ENCODE measurements at regions not wholly inside any gene's neighbourhood (a gene's known extent, or its start where the extent isn't known, plus 50 kb on each side); places are given as distances from the start of the nearest gene placed in this dataset.

DNA sequence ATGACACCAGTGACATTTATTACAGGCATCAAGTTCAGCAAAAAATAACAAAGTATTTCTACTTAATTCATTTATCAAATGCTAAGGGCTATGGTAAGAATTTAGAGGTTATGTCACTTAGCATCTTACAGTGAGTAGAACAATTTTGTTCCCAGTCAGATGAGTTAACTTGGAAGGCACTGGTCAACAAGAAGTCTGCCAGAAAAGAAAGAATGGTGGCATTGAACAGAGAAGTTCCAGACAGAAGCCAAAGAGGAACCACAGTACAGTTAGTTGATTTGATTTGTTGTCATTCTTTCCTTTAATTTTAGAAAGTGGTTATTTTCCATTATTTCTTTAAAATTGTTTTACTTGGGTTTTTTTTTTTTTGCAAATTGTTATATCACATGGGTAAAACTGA is 232.2 kb upstream of the PKN2 start:
- Mint-ChIP-seq H3K4me1 (no peaks in the 10 kb centered on the region), H3K27ac (no peak overlapping the region), H3K36me3 (ENCODE audit: low read depth) (no peaks in the 10 kb centered on the region), H3K4me3 (no peak overlapping the region), H3K27me3 (ENCODE audit: low read depth, poor library complexity) (no peaks in the 10 kb centered on the region), H3K9me3 (peaks cover 7% of the 10 kb centered on the region)
- no peak for DNase-seq
- TF ChIP-seq, protein P1, sequence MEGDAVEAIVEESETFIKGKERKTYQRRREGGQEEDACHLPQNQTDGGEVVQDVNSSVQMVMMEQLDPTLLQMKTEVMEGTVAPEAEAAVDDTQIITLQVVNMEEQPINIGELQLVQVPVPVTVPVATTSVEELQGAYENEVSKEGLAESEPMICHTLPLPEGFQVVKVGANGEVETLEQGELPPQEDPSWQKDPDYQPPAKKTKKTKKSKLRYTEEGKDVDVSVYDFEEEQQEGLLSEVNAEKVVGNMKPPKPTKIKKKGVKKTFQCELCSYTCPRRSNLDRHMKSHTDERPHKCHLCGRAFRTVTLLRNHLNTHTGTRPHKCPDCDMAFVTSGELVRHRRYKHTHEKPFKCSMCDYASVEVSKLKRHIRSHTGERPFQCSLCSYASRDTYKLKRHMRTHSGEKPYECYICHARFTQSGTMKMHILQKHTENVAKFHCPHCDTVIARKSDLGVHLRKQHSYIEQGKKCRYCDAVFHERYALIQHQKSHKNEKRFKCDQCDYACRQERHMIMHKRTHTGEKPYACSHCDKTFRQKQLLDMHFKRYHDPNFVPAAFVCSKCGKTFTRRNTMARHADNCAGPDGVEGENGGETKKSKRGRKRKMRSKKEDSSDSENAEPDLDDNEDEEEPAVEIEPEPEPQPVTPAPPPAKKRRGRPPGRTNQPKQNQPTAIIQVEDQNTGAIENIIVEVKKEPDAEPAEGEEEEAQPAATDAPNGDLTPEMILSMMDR (IDR thresholded peaks at IDR 0.05), result no peak

DNA sequence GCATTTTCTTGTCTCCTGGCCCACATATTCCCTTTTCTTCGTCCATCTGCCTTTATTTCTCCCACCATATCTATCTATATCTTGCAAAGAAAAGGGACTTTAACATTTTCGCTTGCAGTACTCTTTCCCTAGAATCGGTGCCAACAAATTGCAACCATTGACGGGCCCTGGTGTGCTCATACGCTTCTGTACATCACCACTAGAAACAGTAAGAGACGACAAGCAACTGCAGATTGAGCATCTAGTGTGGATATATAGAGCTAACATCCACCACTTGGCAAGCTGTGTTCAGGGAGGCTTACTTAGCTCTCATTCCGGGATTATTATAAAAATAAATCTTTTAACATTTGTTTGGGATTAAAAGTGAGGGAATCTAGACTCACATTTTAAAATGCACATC is 230.8 kb upstream of the PKN2 start:
- H3K4me1 Mint-ChIP-seq, result no peaks in the 10 kb centered on the region
- H3K27me3 Mint-ChIP-seq (ENCODE audit: low read depth, poor library complexity), result no peaks in the 10 kb centered on the region
- peaks cover 7% of the 10 kb centered on the region for H3K9me3 Mint-ChIP-seq
- H3K27ac Mint-ChIP-seq, result no peak overlapping the region
- TF ChIP-seq, protein P1 (IDR thresholded peaks at IDR 0.05), result no peak
- no peak overlapping the region for H3K4me3 Mint-ChIP-seq
- no peaks in the 10 kb centered on the region for H3K36me3 Mint-ChIP-seq (ENCODE audit: low read depth)
- no peak for DNase-seq

DNA sequence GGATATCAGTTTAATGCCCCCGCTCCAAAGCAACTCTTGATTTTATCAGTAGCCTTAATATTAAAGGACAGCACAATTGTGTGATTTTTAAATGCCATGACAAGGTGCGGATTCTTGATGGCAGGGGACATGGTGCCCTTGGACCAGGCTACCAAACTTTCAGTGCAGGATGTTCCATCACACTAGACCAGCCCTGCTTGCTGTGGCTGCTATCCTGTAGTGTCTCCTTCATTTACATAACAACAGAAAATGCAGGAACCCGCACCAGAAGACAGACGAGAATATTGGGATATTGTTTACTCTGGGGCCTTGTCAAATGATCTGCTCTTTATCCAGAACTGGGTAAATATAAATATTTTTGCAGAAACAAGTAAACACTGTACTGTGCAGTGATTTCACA is 229.3 kb upstream of the PKN2 start:
- no peak for DNase-seq
- H3K27ac Mint-ChIP-seq, result no peak overlapping the region
- H3K4me3 Mint-ChIP-seq, result no peak overlapping the region
- no peaks in the 10 kb centered on the region for H3K4me1 Mint-ChIP-seq
- H3K27me3 Mint-ChIP-seq (ENCODE audit: low read depth, poor library complexity), result no peaks in the 10 kb centered on the region
- H3K36me3 Mint-ChIP-seq (ENCODE audit: low read depth), result no peaks in the 10 kb centered on the region
- H3K9me3 Mint-ChIP-seq, result peaks cover 3% of the 10 kb centered on the region
- TF ChIP-seq, protein P1 (IDR thresholded peaks at IDR 0.05), result no peak

DNA sequence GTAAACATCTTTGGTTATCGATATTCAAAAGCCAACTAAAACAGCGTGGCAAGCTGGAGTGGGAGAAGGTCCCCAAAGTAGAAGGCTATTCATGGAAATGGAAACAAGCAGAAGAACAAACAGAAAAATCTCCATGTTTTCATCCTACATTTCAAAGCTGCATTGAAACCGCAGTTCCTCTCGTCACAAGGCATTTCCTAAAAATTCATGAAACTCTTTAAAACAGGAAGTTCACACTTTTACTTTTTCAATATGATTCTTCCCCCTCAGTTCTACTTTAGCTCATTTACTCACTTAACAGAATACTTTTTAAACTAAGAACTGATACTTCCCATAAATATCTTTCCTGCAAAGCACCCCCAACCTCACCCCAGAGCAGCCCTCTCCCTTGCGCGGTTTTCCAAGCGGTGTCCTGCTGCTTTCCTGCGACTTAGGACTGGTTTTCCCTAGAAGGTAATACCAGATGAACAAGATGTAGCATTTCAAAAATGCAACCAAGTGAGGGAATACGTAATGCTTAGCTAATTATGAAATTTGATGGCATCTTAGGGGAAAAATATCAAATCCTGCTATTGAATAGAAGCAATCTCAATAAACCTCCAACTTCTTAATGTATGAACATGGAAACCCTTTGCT is 228.3 kb upstream of the PKN2 start:
- TF ChIP-seq, protein P1 (IDR thresholded peaks at IDR 0.05), result no peak
- no peaks in the 10 kb centered on the region for H3K27me3 Mint-ChIP-seq (ENCODE audit: low read depth, poor library complexity)
- no peak overlapping the region for H3K27ac Mint-ChIP-seq
- H3K4me3 Mint-ChIP-seq, result no peak overlapping the region
- no peak for DNase-seq
- H3K9me3 Mint-ChIP-seq, result no peaks in the 10 kb centered on the region
- H3K4me1 Mint-ChIP-seq, result no peaks in the 10 kb centered on the region
- H3K36me3 Mint-ChIP-seq (ENCODE audit: low read depth), result no peaks in the 10 kb centered on the region

DNA sequence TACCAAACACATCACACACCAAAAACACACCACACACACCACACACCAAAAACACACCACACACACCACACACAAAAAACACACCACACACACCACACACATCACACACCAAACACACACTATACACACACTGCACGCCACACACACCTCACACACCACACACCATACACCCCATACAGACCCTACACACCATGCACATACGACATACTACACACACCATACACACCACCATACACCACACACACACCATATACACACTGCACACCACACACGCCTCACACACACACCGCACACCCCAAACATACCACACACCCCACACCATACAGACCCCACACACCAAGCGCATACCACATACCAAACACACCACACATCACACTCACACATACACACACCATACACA is 226.9 kb upstream of the PKN2 start:
- H3K4me1 Mint-ChIP-seq, result no peaks in the 10 kb centered on the region
- no peak overlapping the region for H3K27ac Mint-ChIP-seq
- H3K9me3 Mint-ChIP-seq, result no peaks in the 10 kb centered on the region
- H3K27me3 Mint-ChIP-seq (ENCODE audit: low read depth, poor library complexity), result no peaks in the 10 kb centered on the region
- TF ChIP-seq, protein P1 (IDR thresholded peaks at IDR 0.05), result no peak
- DNase-seq, result no peak
- H3K4me3 Mint-ChIP-seq, result no peak overlapping the region
- H3K36me3 Mint-ChIP-seq (ENCODE audit: low read depth), result no peaks in the 10 kb centered on the region

DNA sequence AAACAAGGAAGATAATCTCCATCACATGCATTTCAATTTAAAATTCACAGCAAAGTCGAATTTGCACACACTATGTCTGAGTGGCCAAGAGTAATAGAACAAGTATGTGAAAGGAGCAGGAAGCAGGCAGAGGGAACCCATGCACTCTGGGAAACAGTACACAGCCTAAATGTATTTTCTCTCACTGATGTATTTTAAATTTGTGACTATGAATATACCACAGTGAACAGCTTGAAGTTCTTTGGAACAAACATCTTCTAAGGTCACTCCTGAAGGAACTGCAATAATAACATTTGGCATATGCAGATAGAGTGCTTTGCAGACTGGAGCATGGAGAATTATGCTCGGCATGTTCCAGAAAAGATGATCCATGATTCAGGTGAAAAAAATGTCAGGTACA is 223.1 kb upstream of the PKN2 start:
- Mint-ChIP-seq H3K27me3 (ENCODE audit: low read depth, poor library complexity) (peaks cover 3% of the 10 kb centered on the region), H3K4me1 (peaks cover 4% of the 10 kb centered on the region), H3K36me3 (ENCODE audit: low read depth) (no peaks in the 10 kb centered on the region), H3K4me3 (no peak overlapping the region), H3K9me3 (no peaks in the 10 kb centered on the region), H3K27ac (no peak overlapping the region)
- TF ChIP-seq, protein P1 (IDR thresholded peaks at IDR 0.05), result no peak
- no peak for DNase-seq
